ENCODE measurements at regions not wholly inside any gene's neighbourhood (a gene's known extent, or its start where the extent isn't known, plus 50 kb on each side); places are given as distances from the start of the nearest gene placed in this dataset.

GRCh38 chr5:3129252-3129651 lies 377.8 kb upstream of the IRX2 start:
- TF ChIP-seq, protein P1, sequence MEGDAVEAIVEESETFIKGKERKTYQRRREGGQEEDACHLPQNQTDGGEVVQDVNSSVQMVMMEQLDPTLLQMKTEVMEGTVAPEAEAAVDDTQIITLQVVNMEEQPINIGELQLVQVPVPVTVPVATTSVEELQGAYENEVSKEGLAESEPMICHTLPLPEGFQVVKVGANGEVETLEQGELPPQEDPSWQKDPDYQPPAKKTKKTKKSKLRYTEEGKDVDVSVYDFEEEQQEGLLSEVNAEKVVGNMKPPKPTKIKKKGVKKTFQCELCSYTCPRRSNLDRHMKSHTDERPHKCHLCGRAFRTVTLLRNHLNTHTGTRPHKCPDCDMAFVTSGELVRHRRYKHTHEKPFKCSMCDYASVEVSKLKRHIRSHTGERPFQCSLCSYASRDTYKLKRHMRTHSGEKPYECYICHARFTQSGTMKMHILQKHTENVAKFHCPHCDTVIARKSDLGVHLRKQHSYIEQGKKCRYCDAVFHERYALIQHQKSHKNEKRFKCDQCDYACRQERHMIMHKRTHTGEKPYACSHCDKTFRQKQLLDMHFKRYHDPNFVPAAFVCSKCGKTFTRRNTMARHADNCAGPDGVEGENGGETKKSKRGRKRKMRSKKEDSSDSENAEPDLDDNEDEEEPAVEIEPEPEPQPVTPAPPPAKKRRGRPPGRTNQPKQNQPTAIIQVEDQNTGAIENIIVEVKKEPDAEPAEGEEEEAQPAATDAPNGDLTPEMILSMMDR (IDR thresholded peaks at IDR 0.05): no peak
- TF ChIP-seq EP300 (IDR thresholded peaks at IDR 0.05): no peak
